ENCODE measurements at regions not wholly inside any gene's neighbourhood (a gene's known extent, or its start where the extent isn't known, plus 50 kb on each side); places are given as distances from the start of the nearest gene placed in this dataset.

DNA sequence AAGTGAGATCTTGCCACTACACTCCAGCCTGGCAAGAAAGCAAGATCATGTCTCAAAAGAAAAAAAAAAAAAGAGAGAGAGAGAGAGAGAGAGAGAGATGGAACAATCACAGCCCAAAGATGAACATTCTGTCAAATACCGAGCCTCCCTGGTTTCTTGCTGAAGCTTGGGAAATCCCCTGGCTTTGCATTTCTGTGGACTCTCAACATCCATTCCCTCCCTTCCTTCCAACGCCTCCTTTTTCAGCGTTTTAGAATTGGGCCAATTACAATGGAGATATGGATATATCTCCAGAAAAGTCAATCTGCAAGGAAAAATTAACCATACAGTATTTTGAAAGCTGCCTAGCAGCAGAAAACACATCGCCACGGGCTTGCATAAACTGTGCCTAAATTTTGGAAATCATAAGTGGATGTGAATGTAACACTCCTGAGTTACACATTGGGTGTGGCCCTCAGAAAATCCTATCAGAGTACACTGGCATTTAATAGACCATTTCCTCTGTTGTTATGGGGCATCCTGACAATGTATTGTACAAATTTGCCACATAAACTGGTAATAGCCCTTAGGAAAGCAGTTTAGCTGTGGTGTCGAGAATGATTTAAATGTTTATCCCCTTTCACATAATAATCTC is 67.2 kb upstream of the PHLPP1 start:
- TF ChIP-seq, protein P1, sequence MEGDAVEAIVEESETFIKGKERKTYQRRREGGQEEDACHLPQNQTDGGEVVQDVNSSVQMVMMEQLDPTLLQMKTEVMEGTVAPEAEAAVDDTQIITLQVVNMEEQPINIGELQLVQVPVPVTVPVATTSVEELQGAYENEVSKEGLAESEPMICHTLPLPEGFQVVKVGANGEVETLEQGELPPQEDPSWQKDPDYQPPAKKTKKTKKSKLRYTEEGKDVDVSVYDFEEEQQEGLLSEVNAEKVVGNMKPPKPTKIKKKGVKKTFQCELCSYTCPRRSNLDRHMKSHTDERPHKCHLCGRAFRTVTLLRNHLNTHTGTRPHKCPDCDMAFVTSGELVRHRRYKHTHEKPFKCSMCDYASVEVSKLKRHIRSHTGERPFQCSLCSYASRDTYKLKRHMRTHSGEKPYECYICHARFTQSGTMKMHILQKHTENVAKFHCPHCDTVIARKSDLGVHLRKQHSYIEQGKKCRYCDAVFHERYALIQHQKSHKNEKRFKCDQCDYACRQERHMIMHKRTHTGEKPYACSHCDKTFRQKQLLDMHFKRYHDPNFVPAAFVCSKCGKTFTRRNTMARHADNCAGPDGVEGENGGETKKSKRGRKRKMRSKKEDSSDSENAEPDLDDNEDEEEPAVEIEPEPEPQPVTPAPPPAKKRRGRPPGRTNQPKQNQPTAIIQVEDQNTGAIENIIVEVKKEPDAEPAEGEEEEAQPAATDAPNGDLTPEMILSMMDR (IDR thresholded peaks at IDR 0.05): no peak
- TF ChIP-seq POLR2A (IDR thresholded peaks at IDR 0.05): no peak

All from right lobe of liver (tissue), 4 donors.